ENCODE measurements at regions not wholly inside any gene's neighbourhood (a gene's known extent, or its start where the extent isn't known, plus 50 kb on each side); places are given as distances from the start of the nearest gene placed in this dataset.
"Not testable (repeated sequence)": the region's sequence is repeated elsewhere in the genome, so short reads cannot be mapped to it uniquely, and the experiment has no call there.

GRCh38 chr6:76681781-76682180 is 609.3 kb upstream of the IMPG1 start:
- DNase-seq (ENCODE audit: low spot score) = no peak

GRCh38 chr6:76677017-76677416 is 604.6 kb upstream of the IMPG1 start:
- no peak for DNase-seq (ENCODE audit: low spot score)

- no peak for DNase-seq (ENCODE audit: low spot score)
Observed at GRCh38 chr6:76671751-76672150, 599.3 kb upstream of the IMPG1 start.

- no peak for DNase-seq (ENCODE audit: low spot score)
Observed at GRCh38 chr6:76644231-76644630, 571.8 kb upstream of the IMPG1 start.

GRCh38 chr6:76639941-76640340 is 567.5 kb upstream of the IMPG1 start:
- DNase-seq (ENCODE audit: low spot score) = no peak

GRCh38 chr6:76634695-76635094 is 562.2 kb upstream of the IMPG1 start:
- DNase-seq (ENCODE audit: low spot score) = no peak

GRCh38 chr6:76633259-76633658 is 560.8 kb upstream of the IMPG1 start:
- DNase-seq (ENCODE audit: low spot score) = no peak

- no peak for DNase-seq (ENCODE audit: low spot score)
Observed at GRCh38 chr6:76631622-76632021, 559.2 kb upstream of the IMPG1 start.

- DNase-seq (ENCODE audit: low spot score) = no peak
Observed at GRCh38 chr6:76615395-76615794, 542.9 kb upstream of the IMPG1 start.

GRCh38 chr6:76612954-76613353 is 540.5 kb upstream of the IMPG1 start:
- DNase-seq (ENCODE audit: low spot score) = no peak

- DNase-seq (ENCODE audit: low spot score) = no peak
Observed at GRCh38 chr6:76609160-76609559, 536.7 kb upstream of the IMPG1 start.

GRCh38 chr6:76594109-76594508 is 521.6 kb upstream of the IMPG1 start:
- no peak for DNase-seq (ENCODE audit: low spot score)

- no peak for DNase-seq (ENCODE audit: low spot score)
Observed at GRCh38 chr6:76593668-76594067, 521.2 kb upstream of the IMPG1 start.

GRCh38 chr6:76592566-76592965 is 520.1 kb upstream of the IMPG1 start:
- DNase-seq (ENCODE audit: low spot score) = no peak

GRCh38 chr6:76587271-76587670 is 514.8 kb upstream of the IMPG1 start:
- DNase-seq (ENCODE audit: low spot score) = no peak

- DNase-seq (ENCODE audit: low spot score) = no peak
Observed at GRCh38 chr6:76584121-76584520, 511.7 kb upstream of the IMPG1 start.

GRCh38 chr6:76578746-76579145 is 506.3 kb upstream of the IMPG1 start:
- no peak for DNase-seq (ENCODE audit: low spot score)

- no peak for DNase-seq (ENCODE audit: low spot score)
Observed at GRCh38 chr6:76574746-76575145, 502.3 kb upstream of the IMPG1 start.

- no peak for DNase-seq (ENCODE audit: low spot score)
Observed at GRCh38 chr6:76565932-76566331, 493.5 kb upstream of the IMPG1 start.

GRCh38 chr6:76562371-76562770 is 489.9 kb upstream of the IMPG1 start:
- not testable (repeated sequence) for DNase-seq (ENCODE audit: low spot score)

- not testable (repeated sequence) for DNase-seq (ENCODE audit: low spot score)
Observed at GRCh38 chr6:76560851-76561755, 488.6 kb upstream of the IMPG1 start.

- DNase-seq (ENCODE audit: low spot score) = no peak
Observed at GRCh38 chr6:76553256-76553655, 480.8 kb upstream of the IMPG1 start.

- no peak for DNase-seq (ENCODE audit: low spot score)
Observed at GRCh38 chr6:76552268-76552667, 479.8 kb upstream of the IMPG1 start.

GRCh38 chr6:76533661-76534060 is 461.2 kb upstream of the IMPG1 start:
- DNase-seq (ENCODE audit: low spot score) = no peak
